Sigmoid colon (tissue), 4 donors: ENCODE measurements at regions not wholly inside any gene's neighbourhood (a gene's known extent, or its start where the extent isn't known, plus 50 kb on each side); places are given as distances from the start of the nearest gene placed in this dataset.

Experiments used
- CTCF ChIP-seq, 4 experiments: fragments of 450-650 bp in 3 of 4; fragments of 200-600 bp in 1 of 4; IDR thresholded peaks; one replicate each; pipeline ENCODE4 v1.5.1; 2016 to 2019; ENCODE audit warnings: antibody characterized with exemption in 4 of 4, mild to moderate bottlenecking in 3 of 4, moderate library complexity in 2 of 4
- EP300 ChIP-seq, 4 donors: sonication (generic); formaldehyde crosslinking; IDR thresholded peaks; one replicate each; pipeline ENCODE4 v1.6.1; 2017; ENCODE audit warnings: antibody characterized with exemption in 4 of 4
- POLR2A ChIP-seq, 2 donors: fragments of 450-650 bp; IDR thresholded peaks; one replicate each; pipeline ENCODE4 v1.6.1; 2016; ENCODE audit warnings: antibody characterized with exemption in 2 of 2, mild to moderate bottlenecking in 2 of 2, moderate library complexity in 2 of 2
- POLR2AphosphoS5 ChIP-seq, 4 donors: sonication (generic); formaldehyde crosslinking; IDR thresholded peaks; one replicate each; pipeline ENCODE4 v1.6.1; 2017; ENCODE audit warnings: antibody characterized with exemption in 4 of 4

GRCh38 chr5:31100781-31101310, 92.6 kb upstream of the CDH6 start:
- TF ChIP-seq CTCF (IDR thresholded peaks at IDR 0.05) (no peak), POLR2A (IDR thresholded peaks at IDR 0.05) (no peak), EP300 (IDR thresholded peaks at IDR 0.05) (no peak), POLR2AphosphoS5 (IDR thresholded peaks at IDR 0.05) (no peak)
